HCT116 (cell line): ENCODE measurements at regions not wholly inside any gene's neighbourhood (a gene's known extent, or its start where the extent isn't known, plus 50 kb on each side); places are given as distances from the start of the nearest gene placed in this dataset.

Experiments
- CEBPB ChIP-seq: IDR thresholded peaks from 2 replicates; pipeline ENCODE4 v1.6.1; 2012; ENCODE audit warnings: low read depth
- EGR1 ChIP-seq: IDR thresholded peaks from 2 replicates; pipeline ENCODE4 v1.6.1; 2012; ENCODE audit warnings: low read depth
- ELF1 ChIP-seq: IDR thresholded peaks from 2 replicates; pipeline ENCODE4 v1.6.1; 2012; ENCODE audit warnings: low read depth, borderline replicate concordance
- POLR2A ChIP-seq: IDR thresholded peaks from 2 replicates; pipeline ENCODE4 v1.7.0; 2011; ENCODE audit warnings: borderline replicate concordance; ENCODE audit not compliant: insufficient read depth, insufficient read length; ENCODE audit errors: extremely low read depth
- RAD21 ChIP-seq: IDR thresholded peaks from 2 replicates; pipeline ENCODE4 v1.6.1; 2012; ENCODE audit warnings: low read depth, mild to moderate bottlenecking
- SP1 ChIP-seq: IDR thresholded peaks from 2 replicates; pipeline ENCODE4 v1.6.1; 2012; ENCODE audit warnings: low read depth
- TF ChIP-seq, protein P1 (sequence below): IDR thresholded peaks from 2 replicates; pipeline ENCODE4 v1.6.1; 2012
- TF ChIP-seq, protein P2 (sequence below), 3 experiments: fragments of 200-600 bp in 1 of 3; sonication (generic) in 1 of 3; IDR thresholded peaks in 2 of 3; conservative IDR thresholded peaks in 1 of 3; 2 replicates each; pipeline ENCODE4 v1.5.1; 2012 to 2017; ENCODE audit warnings: low read depth in 2 of 3, low read length in 2 of 3, antibody characterized with exemption in 1 of 3, borderline replicate concordance in 1 of 3, control low read depth in 1 of 3, mild to moderate bottlenecking in 1 of 3, mixed read lengths in 1 of 3, mixed run types in 1 of 3, moderate library complexity in 1 of 3; ENCODE audit not compliant: insufficient read depth in 1 of 3

DNA sequence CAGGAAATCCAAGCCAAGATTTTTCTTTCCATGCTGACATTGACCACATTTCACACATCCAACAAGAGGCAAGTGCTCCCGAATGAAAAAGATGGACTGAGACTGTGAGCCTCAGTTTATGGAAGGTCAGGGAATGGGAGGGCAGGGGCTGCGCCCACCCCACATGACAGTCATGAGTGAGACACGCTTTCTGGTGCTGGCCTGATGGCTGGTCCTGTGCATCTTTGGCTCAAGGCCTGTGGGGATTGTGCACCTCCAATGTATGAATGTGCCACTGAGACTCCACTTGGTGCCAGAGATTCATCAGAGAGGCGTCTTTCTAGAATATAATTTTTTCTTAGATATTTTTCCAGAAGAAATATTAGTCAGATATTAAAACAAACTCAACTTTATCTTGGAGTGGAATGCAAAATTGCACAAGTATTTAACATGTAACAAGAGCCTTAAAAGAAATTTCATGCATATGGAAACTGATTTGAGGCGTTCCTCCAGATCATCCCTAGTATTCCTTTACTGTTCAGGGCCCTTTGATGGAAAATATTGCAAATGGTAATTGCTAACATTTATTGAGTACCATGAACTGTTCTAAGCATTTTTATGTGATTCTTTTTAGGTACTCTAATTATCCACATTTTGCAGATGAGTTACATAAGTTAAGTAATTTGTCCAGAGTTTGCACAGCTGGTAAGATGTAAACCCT, 87.3 kb upstream of the GPR45 start:
- TF ChIP-seq, protein P1, sequence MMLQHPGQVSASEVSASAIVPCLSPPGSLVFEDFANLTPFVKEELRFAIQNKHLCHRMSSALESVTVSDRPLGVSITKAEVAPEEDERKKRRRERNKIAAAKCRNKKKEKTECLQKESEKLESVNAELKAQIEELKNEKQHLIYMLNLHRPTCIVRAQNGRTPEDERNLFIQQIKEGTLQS, result no peak
- TF ChIP-seq, protein P2, sequence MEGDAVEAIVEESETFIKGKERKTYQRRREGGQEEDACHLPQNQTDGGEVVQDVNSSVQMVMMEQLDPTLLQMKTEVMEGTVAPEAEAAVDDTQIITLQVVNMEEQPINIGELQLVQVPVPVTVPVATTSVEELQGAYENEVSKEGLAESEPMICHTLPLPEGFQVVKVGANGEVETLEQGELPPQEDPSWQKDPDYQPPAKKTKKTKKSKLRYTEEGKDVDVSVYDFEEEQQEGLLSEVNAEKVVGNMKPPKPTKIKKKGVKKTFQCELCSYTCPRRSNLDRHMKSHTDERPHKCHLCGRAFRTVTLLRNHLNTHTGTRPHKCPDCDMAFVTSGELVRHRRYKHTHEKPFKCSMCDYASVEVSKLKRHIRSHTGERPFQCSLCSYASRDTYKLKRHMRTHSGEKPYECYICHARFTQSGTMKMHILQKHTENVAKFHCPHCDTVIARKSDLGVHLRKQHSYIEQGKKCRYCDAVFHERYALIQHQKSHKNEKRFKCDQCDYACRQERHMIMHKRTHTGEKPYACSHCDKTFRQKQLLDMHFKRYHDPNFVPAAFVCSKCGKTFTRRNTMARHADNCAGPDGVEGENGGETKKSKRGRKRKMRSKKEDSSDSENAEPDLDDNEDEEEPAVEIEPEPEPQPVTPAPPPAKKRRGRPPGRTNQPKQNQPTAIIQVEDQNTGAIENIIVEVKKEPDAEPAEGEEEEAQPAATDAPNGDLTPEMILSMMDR (IDR thresholded peaks at IDR 0.05 in 2 of 3, conservative IDR thresholded peaks at IDR 0.05 in 1 of 3; ENCODE audit: borderline replicate concordance in 1 of 3, insufficient read depth in 1 of 3, low read depth in 2 of 3, low read length in 2 of 3), result no peak
- TF ChIP-seq ELF1 (no peak), POLR2A (no peak), RAD21 (no peak), CEBPB (no peak), EGR1 (no peak), SP1 (no peak)
